NB4 (cell line): ENCODE measurements at regions not wholly inside any gene's neighbourhood (a gene's known extent, or its start where the extent isn't known, plus 50 kb on each side); places are given as distances from the start of the nearest gene placed in this dataset.

Experiments
- CTCF ChIP-seq: IDR thresholded peaks from one replicate; pipeline ENCODE4 v1.5.1; 2012; ENCODE audit warnings: low read depth, low read length
- MAX ChIP-seq: IDR thresholded peaks from 2 replicates; pipeline ENCODE4 v1.6.1; 2011; ENCODE audit warnings: low read depth, low read length
- MYC ChIP-seq: IDR thresholded peaks from 2 replicates; pipeline ENCODE4 v1.6.1; 2011; ENCODE audit warnings: low read depth, low read length
- POLR2A ChIP-seq: IDR thresholded peaks from 2 replicates; pipeline ENCODE4 v1.6.1; 2011; ENCODE audit warnings: mild to moderate bottlenecking; ENCODE audit not compliant: insufficient read length; ENCODE audit errors: extremely low read depth

GRCh38 chr10:124279882-124280281, 138.8 kb downstream of the OAT start:
- TF ChIP-seq CTCF, result no peak
- TF ChIP-seq POLR2A, result no peak
- TF ChIP-seq MYC, result no peak
- TF ChIP-seq MAX, result no peak
